ENCODE measurements at regions not wholly inside any gene's neighbourhood (a gene's known extent, or its start where the extent isn't known, plus 50 kb on each side); places are given as distances from the start of the nearest gene placed in this dataset.

DNA sequence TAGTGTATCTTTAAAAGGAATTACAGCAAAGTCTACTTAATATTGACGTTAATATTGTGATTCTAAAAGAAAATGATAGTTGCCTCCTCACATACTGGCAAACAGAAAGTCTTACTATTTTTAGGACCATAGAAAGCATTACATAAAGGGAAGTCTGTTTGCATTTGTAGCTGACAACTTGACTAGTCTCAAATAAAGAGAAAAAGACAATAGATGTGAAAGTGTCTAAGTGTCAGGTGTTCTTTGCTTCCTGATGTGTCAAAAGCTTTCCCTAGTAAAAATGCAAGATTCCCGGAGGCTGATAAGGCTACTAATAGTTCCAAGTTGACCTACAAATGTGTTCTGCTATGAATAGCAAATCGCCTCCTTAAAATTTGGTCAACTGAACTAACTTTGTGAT is 259.7 kb downstream of the CDH10 start:
- no peak for DNase-seq

DNA sequence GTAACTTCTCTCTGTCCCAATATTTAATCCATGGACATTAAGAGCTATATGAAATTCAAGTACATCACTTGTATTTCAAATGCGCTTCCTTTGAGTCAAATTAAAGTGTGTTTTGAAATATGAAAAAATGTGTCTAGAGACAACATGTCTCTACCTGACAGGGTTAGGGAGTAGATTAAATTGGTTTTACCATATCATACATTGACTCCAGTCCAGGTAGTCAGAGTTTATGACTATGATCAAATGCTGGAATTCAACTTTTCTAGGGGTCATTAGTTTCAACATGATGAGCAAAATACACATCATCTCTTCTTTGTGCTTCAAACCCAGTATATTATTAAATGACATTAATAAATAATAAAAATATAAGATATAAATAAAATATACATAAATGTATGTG is 259.2 kb downstream of the CDH10 start:
- DNase-seq, result no peak

DNA sequence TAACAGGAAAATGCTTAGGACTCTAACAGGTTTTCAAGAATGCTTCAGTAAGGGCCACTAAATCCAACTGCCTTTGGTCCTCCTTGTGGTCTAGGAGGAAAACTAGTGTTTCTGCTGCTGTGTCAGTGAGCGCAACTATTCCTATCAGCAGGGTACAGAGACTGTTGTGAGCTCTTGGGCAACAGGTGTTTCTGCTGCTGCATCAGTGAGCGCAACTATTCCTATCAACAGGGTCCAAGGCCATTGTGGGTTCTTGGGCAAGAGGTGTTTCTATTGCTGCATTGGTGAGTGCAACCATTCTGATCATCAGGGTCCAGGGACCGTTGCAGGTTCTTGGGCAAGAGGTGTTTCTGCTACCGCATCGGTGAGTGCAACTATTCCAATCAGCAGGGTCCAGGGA is 256.3 kb downstream of the CDH10 start:
- no peak for DNase-seq

DNA sequence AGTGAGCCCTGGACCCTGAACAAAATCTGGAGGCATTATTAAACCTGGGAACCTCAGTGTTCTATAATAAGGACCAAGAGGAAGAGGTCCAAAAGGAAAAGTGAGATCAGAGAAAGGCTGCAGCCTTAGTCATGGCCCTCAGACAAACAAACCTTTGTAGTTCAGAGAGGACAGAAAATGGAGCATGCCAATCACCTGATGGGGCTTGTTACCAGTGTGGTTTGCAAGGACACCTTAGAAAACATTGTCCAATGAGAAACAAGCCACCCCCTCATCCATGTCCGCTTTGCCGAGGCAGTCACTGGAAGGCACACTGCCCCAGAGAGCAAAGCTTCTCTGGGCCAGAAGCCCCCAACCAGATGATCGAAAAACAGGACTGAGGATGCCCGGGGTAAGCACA is 254.8 kb downstream of the CDH10 start:
- DNase-seq, result no peak

DNA sequence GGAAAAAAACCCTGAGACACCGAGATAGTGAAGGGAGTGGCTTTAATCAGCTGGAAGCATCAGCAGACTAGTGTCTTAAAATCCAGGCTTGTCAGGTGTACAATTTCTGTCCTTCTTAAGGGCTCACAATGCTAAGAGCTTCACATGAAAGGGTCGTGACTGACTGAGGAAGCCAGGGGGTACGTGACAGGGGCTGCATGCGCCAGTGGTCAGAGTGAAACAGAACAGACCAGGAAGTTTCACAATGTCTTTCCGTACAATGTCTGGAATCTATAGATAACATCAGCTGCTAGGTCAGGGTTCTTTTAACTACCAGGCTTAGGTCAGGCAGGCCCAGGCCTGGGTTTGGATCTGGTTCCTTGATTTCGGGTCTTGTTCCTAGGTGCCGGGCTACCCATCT is 253.0 kb downstream of the CDH10 start:
- no peak for DNase-seq

DNA sequence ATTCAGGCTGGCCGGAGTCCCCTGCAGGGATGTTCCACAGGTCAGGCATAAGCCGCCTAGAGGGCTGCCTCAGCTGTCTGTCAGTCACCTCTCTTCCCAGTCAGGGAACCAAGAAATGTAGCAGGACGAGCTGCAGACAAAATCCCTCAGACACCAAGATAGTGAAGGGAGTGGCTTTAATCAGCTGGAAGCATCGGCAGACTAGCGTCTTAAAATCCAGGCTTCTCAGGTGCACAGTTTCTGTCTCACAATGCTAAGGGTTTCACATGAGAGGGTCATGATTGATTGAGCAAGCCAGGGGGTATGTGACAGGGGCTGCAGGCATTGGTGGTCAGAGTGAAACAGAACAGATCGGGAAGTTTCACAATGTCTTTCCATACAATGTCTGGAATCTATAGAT is 247.2 kb downstream of the CDH10 start:
- DNase-seq, result no peak

DNA sequence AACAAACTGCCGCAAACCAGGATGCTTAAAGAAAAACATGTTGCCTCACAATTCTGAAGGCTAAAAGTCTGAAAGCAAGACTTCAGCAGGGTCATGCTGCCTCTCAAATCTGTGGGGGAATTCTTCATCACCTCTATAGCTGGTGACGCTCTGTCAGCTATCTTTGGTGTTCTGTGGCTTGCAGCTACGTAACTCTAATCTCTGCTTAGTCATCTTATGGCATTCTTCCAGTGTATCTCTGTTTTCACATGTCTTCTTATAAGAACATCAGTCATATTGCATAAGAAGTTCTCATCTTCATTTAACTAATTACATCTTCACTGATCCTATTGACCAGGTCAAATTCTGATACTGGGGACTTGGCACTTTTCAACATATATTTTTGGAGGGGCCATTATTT is 243.0 kb downstream of the CDH10 start:
- DNase-seq, result no peak

DNA sequence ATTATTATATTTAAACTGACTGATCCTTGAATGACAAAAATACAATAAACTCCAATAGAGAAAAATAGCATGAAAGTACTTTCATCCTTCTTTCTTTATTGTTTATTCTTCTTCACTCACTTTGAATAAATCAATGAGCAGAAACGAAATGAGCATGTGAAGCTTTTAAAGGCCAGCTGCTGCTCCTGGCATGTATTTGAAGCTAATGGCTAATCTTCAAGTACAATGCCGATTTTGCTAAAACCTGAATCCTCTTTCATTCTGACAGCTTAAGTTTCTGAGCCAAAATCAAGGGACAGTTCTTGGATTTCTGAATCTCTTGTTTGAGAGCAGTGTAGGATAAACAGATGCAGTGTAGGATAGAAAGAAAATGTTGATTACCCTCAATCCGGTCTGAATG is 237.3 kb downstream of the CDH10 start:
- no peak for DNase-seq

DNA sequence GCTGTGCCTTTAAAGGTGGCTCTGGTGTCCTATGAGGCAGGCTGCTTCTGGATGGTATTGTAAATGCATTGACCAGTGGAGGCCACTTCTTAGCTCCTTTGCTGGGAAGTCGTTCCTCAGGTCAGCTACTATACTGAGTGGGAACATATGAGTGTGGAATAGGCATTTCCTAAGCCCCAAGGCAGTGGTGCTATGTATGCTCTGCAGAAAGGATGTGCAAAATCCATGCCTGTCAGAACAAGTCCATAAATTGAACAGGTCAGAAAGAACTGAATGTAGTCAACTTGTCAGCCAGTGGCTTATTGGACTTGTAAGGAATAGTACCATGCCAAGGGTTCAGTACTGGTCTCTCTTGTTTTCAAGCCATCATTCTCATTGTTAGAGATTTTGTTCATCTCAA is 216.4 kb downstream of the CDH10 start:
- no peak for DNase-seq

DNA sequence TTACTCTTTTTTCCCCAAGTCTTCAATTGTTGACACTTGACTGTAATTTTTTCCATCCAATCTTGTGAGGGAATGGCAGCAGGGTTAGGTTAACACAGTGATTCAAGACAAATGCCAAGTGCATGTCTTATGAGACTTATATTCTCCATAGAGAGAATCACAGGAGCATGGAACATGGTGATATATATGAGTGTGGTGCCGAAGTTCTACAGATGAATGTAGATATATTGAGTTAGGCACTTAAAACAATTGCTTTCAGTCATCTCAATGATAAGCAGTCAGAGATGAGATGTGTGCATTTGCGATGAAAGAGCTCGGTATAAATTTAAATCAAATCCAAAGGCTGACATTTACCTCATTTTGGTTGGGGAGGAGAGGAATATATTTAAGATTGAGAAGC is 211.2 kb downstream of the CDH10 start:
- no peak for DNase-seq
